H1 (cell line): ENCODE measurements at regions not wholly inside any gene's neighbourhood (a gene's known extent, or its start where the extent isn't known, plus 50 kb on each side); places are given as distances from the start of the nearest gene placed in this dataset.

Source experiments
- CTCF ChIA-PET: fragments of 300-600 bp; sonication (Branson Sonifier 250); formaldehyde crosslinking; loops from one replicate; lab custom pipeline; 2021; ENCODE audit not compliant: partially characterized antibody; lab: Charles Lee
- POLR2A ChIA-PET: fragments of 300-600 bp; sonication (Branson Sonifier 250); formaldehyde crosslinking; loops from one replicate; lab custom pipeline; 2021; ENCODE audit warnings: inconsistent platforms; ENCODE audit not compliant: partially characterized antibody; lab: Charles Lee
- DNase-seq, 2 experiments: peaks; one replicate each; pipeline versions ENCODE4 v3.0.0 to v3.0.0-alpha.2; 2010 to 2022; ENCODE audit warnings: low spot score in 2 of 2, low read depth in 1 of 2, mixed read lengths in 1 of 2
- FAIRE-seq: peaks from 2 replicates; lab custom pipeline; 2011; peaks lifted over from hg19 to GRCh38; lab: Jason Lieb, UNC
- H2AFZ ChIP-seq: 2 replicates; pipeline ENCODE4 v1.8.1; 2012; ENCODE audit warnings: low read length, inconsistent platforms
- H2AK5ac ChIP-seq: 2 replicates; pipeline ENCODE4 v1.6.1; 2013; ENCODE audit warnings: low read depth, low read length
- H2BK120ac ChIP-seq: replicated peaks from 2 replicates; pipeline ENCODE3; 2013; ENCODE audit warnings: low read depth, low read length, inconsistent platforms
- H2BK12ac ChIP-seq: 2 replicates; pipeline ENCODE4 v1.6.1; 2013; ENCODE audit warnings: low read depth, low read length
- H2BK15ac ChIP-seq: 2 replicates; pipeline ENCODE4 v1.6.1; 2013; ENCODE audit warnings: low read length
- H2BK20ac ChIP-seq: 2 replicates; pipeline ENCODE4 v1.6.1; 2013; ENCODE audit warnings: low read length
- H2BK5ac ChIP-seq: 2 replicates; pipeline ENCODE4 v1.6.1; 2013; ENCODE audit warnings: low read depth, low read length
- H3K14ac ChIP-seq: 2 replicates; pipeline ENCODE4 v1.6.1; 2013; ENCODE audit warnings: inconsistent platforms; ENCODE audit not compliant: insufficient read length
- H3K18ac ChIP-seq: 2 replicates; pipeline ENCODE4 v1.6.1; 2013; ENCODE audit warnings: low read length; ENCODE audit errors: extremely low read depth
- H3K23ac ChIP-seq: 2 replicates; pipeline ENCODE4 v1.6.1; 2013; ENCODE audit warnings: inconsistent platforms; ENCODE audit not compliant: insufficient read length
- H3K23me2 ChIP-seq: 2 replicates; pipeline ENCODE4 v1.6.1; 2013; ENCODE audit warnings: low read depth, low read length
- H3K27ac ChIP-seq: 2 replicates; pipeline ENCODE4 v1.6.1; 2011; ENCODE audit warnings: low read depth, low read length, inconsistent platforms
- H3K27me3 ChIP-seq, 4 experiments: replicated peaks in 1 of 4; 1 replicate in 1 of 4; 2 replicates in 3 of 4; pipeline versions ENCODE4 v1.6.1 to v1.8.1; 2011 to 2013; ENCODE audit warnings: low read length in 3 of 4, mild to moderate bottlenecking in 3 of 4, inconsistent platforms in 2 of 4, mixed read lengths in 2 of 4, moderate library complexity in 1 of 4; ENCODE audit not compliant: control insufficient read depth in 3 of 4, insufficient read depth in 3 of 4; ENCODE audit errors: extremely low read depth in 1 of 4
- H3K36me3 ChIP-seq, 4 experiments: 2 replicates each; pipeline versions ENCODE4 v1.6.1 to v1.8.1; 2011 to 2013; ENCODE audit warnings: mild to moderate bottlenecking in 4 of 4, low read length in 3 of 4, moderate library complexity in 2 of 4, control low read depth in 1 of 4, inconsistent platforms in 1 of 4; ENCODE audit not compliant: insufficient read depth in 4 of 4, control insufficient read depth in 2 of 4
- H3K4ac ChIP-seq: replicated peaks from 2 replicates; pipeline ENCODE3; 2013; ENCODE audit warnings: low read length, low read depth, mixed read lengths, inconsistent platforms; ENCODE audit not compliant: insufficient read length
- H3K4me1 ChIP-seq, 4 experiments: replicated peaks in 1 of 4; 1 replicate in 1 of 4; 2 replicates in 3 of 4; pipeline versions ENCODE4 v1.6.1 to v1.8.1; 2011 to 2013; ENCODE audit warnings: low read length in 3 of 4, inconsistent platforms in 2 of 4, mixed read lengths in 1 of 4; ENCODE audit not compliant: insufficient read depth in 4 of 4, control insufficient read depth in 3 of 4
- H3K4me2 ChIP-seq, 2 experiments: 2 replicates each; pipeline versions ENCODE4 v1.6.1 to v1.8.1; 2011 to 2013; ENCODE audit warnings: low read depth in 2 of 2, low read length in 2 of 2, control low read depth in 1 of 2, inconsistent platforms in 1 of 2, mild to moderate bottlenecking in 1 of 2; ENCODE audit not compliant: insufficient read depth in 1 of 2
- H3K4me3 ChIP-seq, 4 experiments: fragments of 200-600, 300-600 bp in 1 of 4; sonication (generic), shearing (Covaris generic), sonication (Bioruptor Twin) in 1 of 4; 2 replicates each; pipeline versions ENCODE4 v1.5.1 to v1.8.1; 2011 to 2016; ENCODE audit warnings: low read length in 4 of 4, low read depth in 3 of 4, control low read depth in 2 of 4, inconsistent platforms in 2 of 4, mild to moderate bottlenecking in 2 of 4, mixed read lengths in 1 of 4, moderate library complexity in 1 of 4; ENCODE audit not compliant: insufficient read depth in 2 of 4; ENCODE audit errors: extremely low read depth in 1 of 4
- H3K56ac ChIP-seq: replicated peaks from 2 replicates; pipeline ENCODE3; 2013; ENCODE audit warnings: low read depth, mild to moderate bottlenecking, mixed read lengths, low read length, inconsistent platforms; ENCODE audit not compliant: insufficient read length
- H3K79me1 ChIP-seq: 2 replicates; pipeline ENCODE4 v1.6.1; 2013; ENCODE audit warnings: low read depth, low read length, control low read depth
- H3K79me2 ChIP-seq, 2 experiments: 2 replicates each; pipeline versions ENCODE4 v1.6.1 to v1.8.1; 2012 to 2013; ENCODE audit warnings: low read length in 2 of 2, mild to moderate bottlenecking in 2 of 2, inconsistent platforms in 1 of 2; ENCODE audit not compliant: insufficient read depth in 2 of 2, control insufficient read depth in 1 of 2
- H3K9ac ChIP-seq, 4 experiments: replicated peaks in 1 of 4; 1 replicate in 1 of 4; 2 replicates in 3 of 4; pipeline versions ENCODE4 v1.6.1 to v1.8.1; 2011 to 2013; ENCODE audit warnings: low read depth in 3 of 4, low read length in 3 of 4, control low read depth in 2 of 4, mild to moderate bottlenecking in 2 of 4, moderate library complexity in 2 of 4, inconsistent platforms in 1 of 4; ENCODE audit errors: extremely low read depth in 1 of 4
- H3K9me3 ChIP-seq, 2 experiments: 2 replicates each; pipeline versions ENCODE4 v1.6.1 to v1.8.1; 2012 to 2013; ENCODE audit warnings: mild to moderate bottlenecking in 2 of 2, moderate library complexity in 2 of 2, control low read depth in 1 of 2, inconsistent platforms in 1 of 2, low read depth in 1 of 2, low read length in 1 of 2, mixed read lengths in 1 of 2; ENCODE audit not compliant: insufficient read depth in 2 of 2
- H4K20me1 ChIP-seq, 2 experiments: replicated peaks in 1 of 2; 2 replicates each; pipeline versions ENCODE3 to v1.8.1; 2011 to 2013; ENCODE audit warnings: inconsistent platforms in 2 of 2, low read length in 2 of 2, mild to moderate bottlenecking in 1 of 2; ENCODE audit not compliant: insufficient read depth in 2 of 2, control insufficient read depth in 1 of 2
- H4K5ac ChIP-seq: 2 replicates; pipeline ENCODE4 v1.6.1; 2013; ENCODE audit warnings: low read length, low read depth, mixed read lengths, inconsistent platforms; ENCODE audit not compliant: insufficient read length
- H4K8ac ChIP-seq: 2 replicates; pipeline ENCODE4 v1.8.0; 2013; ENCODE audit warnings: mild to moderate bottlenecking, moderate library complexity, low read length, inconsistent platforms; ENCODE audit not compliant: insufficient read depth; ENCODE audit errors: extremely low read depth
- H4K91ac ChIP-seq: replicated peaks from 2 replicates; pipeline ENCODE3; 2013; ENCODE audit warnings: low read length, mixed read lengths, inconsistent platforms; ENCODE audit not compliant: insufficient read length
- E2F6 ChIP-seq: IDR thresholded peaks from 2 replicates; pipeline ENCODE4 v1.6.1; 2012; ENCODE audit warnings: inconsistent platforms
- EZH2 ChIP-seq: fragments of 200-600 bp; sonication (generic); IDR thresholded peaks from 2 replicates; pipeline ENCODE4 v1.7.1; 2012; ENCODE audit warnings: low read depth, mild to moderate bottlenecking, moderate library complexity, low read length, inconsistent platforms; ENCODE audit not compliant: severe bottlenecking
- NANOG ChIP-seq: IDR thresholded peaks from 2 replicates; pipeline ENCODE4 v1.6.1; 2011; ENCODE audit warnings: low read length, low read depth, mild to moderate bottlenecking, inconsistent platforms; ENCODE audit not compliant: insufficient read depth, poor library complexity, severe bottlenecking
- NRF1 ChIP-seq: IDR thresholded peaks from 2 replicates; pipeline ENCODE4 v1.6.1; 2011; ENCODE audit warnings: mild to moderate bottlenecking, low read depth, low read length, improper control_type of control experiment
- RBBP5 ChIP-seq: IDR thresholded peaks from 2 replicates; pipeline ENCODE4 v1.7.1; 2012; ENCODE audit warnings: low read depth, mild to moderate bottlenecking, inconsistent platforms, low read length, moderate library complexity, borderline replicate concordance
- RXRA ChIP-seq: IDR thresholded peaks from 2 replicates; pipeline ENCODE4 v1.6.1; 2011; ENCODE audit warnings: low read depth, mild to moderate bottlenecking, low read length, moderate library complexity; ENCODE audit not compliant: insufficient read depth
- SIN3A ChIP-seq, 2 experiments: IDR thresholded peaks in 1 of 2; conservative IDR thresholded peaks in 1 of 2; 2 replicates each; pipeline ENCODE4 v1.6.1; 2011 to 2012; ENCODE audit warnings: low read length in 2 of 2, improper control_type of control experiment in 1 of 2, low read depth in 1 of 2, mild to moderate bottlenecking in 1 of 2
- SIRT6 ChIP-seq: IDR thresholded peaks from one replicate; pipeline ENCODE4 v1.7.1; 2012; ENCODE audit warnings: low read length, inconsistent platforms
- SIX5 ChIP-seq: IDR thresholded peaks from 2 replicates; pipeline ENCODE4 v1.6.1; 2011; ENCODE audit warnings: mild to moderate bottlenecking, low read depth, low read length
- SP1 ChIP-seq: IDR thresholded peaks from 2 replicates; pipeline ENCODE4 v1.6.1; 2011; ENCODE audit warnings: low read depth, low read length
- WGBS, 2 experiments: shearing (Covaris generic) in 1 of 2; methylation state at CpG; one replicate each; pipeline versions ENCODE4 v1.1.6 to v1.1.7; 2013 to 2015; ENCODE audit warnings: low lambda C conversion rate in 2 of 2, mixed read lengths in 2 of 2, inconsistent platforms in 1 of 2, low coverage in 1 of 2, missing lambda C conversion rate in 1 of 2; ENCODE audit not compliant: insufficient replicate concordance in 2 of 2, insufficient coverage in 1 of 2, insufficient read length in 1 of 2; ENCODE audit errors: extremely low coverage in 1 of 2, missing lambda C conversion rate in 1 of 2; 5-methylcytosine and 5-hydroxymethylcytosine counted together

GRCh38 chr3:181886676-181887075 is 175.0 kb downstream of the SOX2 start:
- no peak overlapping the region for H3K56ac ChIP-seq
- no peak overlapping the region for H2BK15ac ChIP-seq
- no peak overlapping the region for H3K18ac ChIP-seq
- H2BK120ac ChIP-seq = no peak overlapping the region
- H4K20me1 ChIP-seq = no peaks in the 10 kb centered on the region
- no peak overlapping the region for H4K5ac ChIP-seq
- no peak for FAIRE-seq
- H3K9ac ChIP-seq = no peak overlapping the region; a peak in 1 of 7 replicates
- H2BK12ac ChIP-seq = peak overlapping the region; percentile 27; the same call in 1 of the 2 replicates
- peak overlapping the region; percentile 50; the same call in 1 of the 2 replicates for H2AFZ ChIP-seq
- POLR2A ChIA-PET = interaction anchor here (1.3 kb wide), 1 partner anchor 164 kb away, joined by 3 read pairs; no protein-coding TSS in a partner anchor
- H3K4ac ChIP-seq = no peak overlapping the region
- H3K23me2 ChIP-seq = peaks cover 2% of the 10 kb centered on the region; the same call in 1 of the 2 replicates
- no peak overlapping the region for H4K8ac ChIP-seq
- H3K4me2 ChIP-seq = no peak overlapping the region
- peaks cover 0 to 12% (median 0%) of the 10 kb centered on the region in 4 experiments; a peak in 4 of 7 replicates for H3K4me1 ChIP-seq
- no peak overlapping the region for H3K23ac ChIP-seq
- no peaks in the 10 kb centered on the region for H3K36me3 ChIP-seq
- H3K4me3 ChIP-seq = no peak overlapping the region
- H2AK5ac ChIP-seq = no peak overlapping the region
- no peaks in the 10 kb centered on the region for H3K79me2 ChIP-seq
- no peaks in the 10 kb centered on the region for H3K79me1 ChIP-seq
- H4K91ac ChIP-seq = no peak overlapping the region
- H2BK20ac ChIP-seq = no peak overlapping the region
- H3K27ac ChIP-seq = no peak overlapping the region
- WGBS, 2 experiments = 74% methylated on average over 4 of the region's 4 CpGs; no CpG with 5 or more reads in 1 of the 2 experiments
- H3K27me3 ChIP-seq = no peaks in the 10 kb centered on the region
- no peak for DNase-seq
- CTCF ChIA-PET = interaction anchor here (0.5 to 0.7 kb wide), 2 partner anchors 164 to 169 kb away, joined by 3 read pairs; no protein-coding TSS in a partner anchor
- H3K14ac ChIP-seq = no peak overlapping the region
- no peaks in the 10 kb centered on the region for H3K9me3 ChIP-seq
- no peak overlapping the region; the same call in 1 of the 2 replicates for H2BK5ac ChIP-seq
- TF ChIP-seq E2F6 = no peak
- no peak for TF ChIP-seq NRF1
- no peak for TF ChIP-seq SP1
- TF ChIP-seq SIX5 = no peak
- no peak for TF ChIP-seq RBBP5
- no peak for TF ChIP-seq NANOG
- TF ChIP-seq SIN3A (conservative IDR thresholded peaks at IDR 0.05 in 1 of 2, IDR thresholded peaks at IDR 0.05 in 1 of 2; ENCODE audit: low read depth in 1 of 2, low read length in 2 of 2) = no peak
- no peak for TF ChIP-seq SIRT6
- TF ChIP-seq RXRA = no peak
- TF ChIP-seq EZH2 = no peak
